OCI-M1 (cell line): ENCODE measurements at regions not wholly inside any gene's neighbourhood (a gene's known extent, or its start where the extent isn't known, plus 50 kb on each side); places are given as distances from the start of the nearest gene placed in this dataset.
A peak's percentile ranks its signal among the peaks of the same experiment; 100 is the strongest.
"Not testable (repeated sequence)": the region's sequence is repeated elsewhere in the genome, so short reads cannot be mapped to it uniquely, and the experiment has no call there.

Source experiments
- DNase-seq: peaks from one replicate; lab custom pipeline; 2025; lab: John Stamatoyannopoulos, UW

DNA sequence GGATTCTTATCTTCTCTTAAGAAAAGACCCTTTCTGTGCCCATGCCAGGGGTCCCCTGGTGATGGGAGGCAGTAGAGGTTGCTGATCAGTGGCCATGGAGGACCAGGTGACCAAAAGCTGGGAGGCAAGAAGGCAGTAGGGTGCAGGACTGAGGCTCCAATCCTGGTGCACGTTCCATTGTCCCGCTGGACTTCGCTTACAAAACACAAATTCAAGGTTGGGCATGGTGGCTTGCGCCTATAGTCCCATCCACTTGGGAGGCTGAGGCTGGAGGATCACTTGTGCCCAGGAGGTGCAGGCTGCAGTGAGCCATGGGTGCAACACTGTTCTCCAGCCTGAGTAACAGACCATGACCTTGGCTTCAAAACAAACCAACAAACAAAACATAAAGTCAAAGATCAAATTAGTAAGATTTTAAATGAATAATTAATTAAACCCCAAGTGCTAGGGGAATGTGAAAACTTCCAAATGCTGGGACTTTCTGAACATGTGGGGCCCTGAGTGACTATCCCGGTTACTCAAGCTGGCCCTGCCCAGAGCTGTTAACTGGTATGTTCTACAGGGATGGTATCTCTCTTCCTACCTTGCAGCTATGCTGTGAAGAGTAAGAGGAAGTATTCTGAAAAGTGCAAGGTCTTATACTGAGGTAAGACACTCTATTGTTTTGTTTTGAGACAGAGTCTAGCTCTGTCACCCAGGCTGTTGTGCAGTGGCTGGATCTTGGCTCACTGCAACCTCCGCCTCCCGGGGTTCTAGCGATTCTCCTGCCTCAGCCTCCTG is 97.6 kb downstream of the LYZL2 start:
- DNase-seq: peak; percentile 49

- DNase-seq: peak; percentile 91
Observed at GRCh38 chr10:30529373-30529998, 95.5 kb downstream of the MAP3K8 start.

DNA sequence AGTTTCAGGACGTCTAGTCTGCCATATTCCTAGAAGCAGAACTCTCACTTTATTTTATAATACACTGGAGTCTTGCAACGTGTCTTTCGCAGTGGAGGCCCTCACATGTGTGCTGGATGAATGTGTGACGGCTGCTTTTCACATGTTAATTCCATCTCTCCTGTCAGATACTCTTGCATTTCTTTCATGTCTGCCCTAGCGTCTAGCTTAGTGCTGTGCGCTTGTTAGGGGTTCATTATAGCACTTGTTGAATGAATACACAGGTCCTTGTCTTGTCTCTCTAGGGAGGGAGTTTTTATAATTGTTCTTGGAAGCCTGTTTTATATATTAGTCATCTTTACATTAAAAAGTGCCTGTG is 94.4 kb downstream of the MAP3K8 start:
- DNase-seq: no peak

DNA sequence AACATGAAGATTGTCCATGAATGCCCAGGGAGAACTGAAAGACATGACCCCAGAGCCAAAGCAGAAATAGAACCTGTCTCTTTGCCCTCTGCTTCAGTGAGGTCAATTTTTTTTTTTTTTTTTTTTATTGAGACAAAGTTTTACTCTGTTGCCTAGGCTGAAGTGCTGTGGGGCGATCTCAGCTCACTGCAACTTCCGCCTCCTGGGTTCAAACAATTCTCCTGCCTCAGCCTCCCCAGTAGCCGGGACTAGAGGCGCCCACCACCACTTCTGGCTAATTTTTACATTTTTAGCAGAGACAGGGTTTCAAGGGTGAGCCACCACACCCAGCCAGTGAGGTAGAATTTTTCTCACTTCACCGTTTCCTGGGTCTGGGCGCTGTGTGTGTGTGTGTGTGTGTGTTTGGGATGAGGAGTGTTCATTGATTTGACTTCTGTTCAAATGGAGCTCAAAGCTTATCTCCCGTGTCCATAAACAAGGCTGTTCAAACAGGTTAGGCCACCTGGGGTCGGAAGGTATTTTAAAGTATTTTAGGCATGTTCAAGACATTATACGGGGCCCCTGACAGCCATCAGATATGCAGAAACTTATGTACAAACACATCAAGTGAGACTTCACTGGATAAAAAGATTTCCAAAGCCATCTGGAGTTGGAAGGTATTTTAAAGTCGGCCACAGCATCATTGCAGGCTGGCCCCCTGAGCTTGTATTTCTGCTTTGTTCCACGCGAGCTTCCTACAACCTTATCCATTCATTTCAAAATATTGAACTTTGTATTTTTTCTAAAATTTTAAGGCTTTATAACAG is 93.8 kb downstream of the MAP3K8 start:
- DNase-seq: no peak

DNA sequence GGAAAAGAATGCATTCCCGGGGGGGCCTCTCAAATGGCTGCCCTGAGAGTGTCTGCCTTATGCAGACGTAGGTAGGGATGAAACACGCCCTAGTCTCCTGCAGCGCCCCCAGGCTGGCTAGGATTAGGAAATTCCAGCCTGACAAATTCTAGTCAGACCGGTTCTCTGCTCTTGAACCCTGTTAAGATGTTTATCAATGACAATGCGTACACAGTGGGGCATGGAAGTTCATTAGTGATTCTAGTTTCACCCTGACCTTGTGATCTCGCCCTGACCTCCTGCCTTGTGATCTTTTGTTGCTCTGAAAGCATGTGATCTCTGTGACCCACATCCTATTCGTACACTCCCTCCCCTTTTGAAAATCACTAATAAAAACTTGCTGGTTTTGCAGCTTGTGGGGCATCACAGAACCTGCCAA is 88.7 kb downstream of the MAP3K8 start:
- not testable (repeated sequence) for DNase-seq

DNA sequence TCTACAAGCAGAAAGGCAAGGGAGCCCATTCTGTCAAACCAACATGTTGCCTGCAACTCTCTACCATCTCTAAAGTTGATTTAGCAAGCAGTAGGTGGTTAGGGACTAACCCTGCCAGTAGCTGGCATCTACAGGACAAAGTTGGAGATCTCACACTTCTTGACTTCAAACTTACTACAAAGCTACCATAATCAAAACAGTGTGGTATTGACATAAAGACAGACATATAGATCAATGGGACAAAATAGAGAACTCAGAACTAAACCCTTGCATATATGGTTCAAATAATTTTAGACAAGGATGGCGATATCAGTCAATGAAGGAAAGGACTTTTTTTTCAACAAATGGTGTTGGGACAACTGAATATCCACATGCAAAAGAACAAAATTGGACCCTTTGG is 84.9 kb downstream of the MAP3K8 start:
- no peak for DNase-seq
